OCI-LY1 (cell line): ENCODE measurements at regions not wholly inside any gene's neighbourhood (a gene's known extent, or its start where the extent isn't known, plus 50 kb on each side); places are given as distances from the start of the nearest gene placed in this dataset.
"Not testable (repeated sequence)": the region's sequence is repeated elsewhere in the genome, so short reads cannot be mapped to it uniquely, and the experiment has no call there.

ENCODE experiments used
- H2AFZ ChIP-seq: fragments of 200-600 bp; sonication (generic), shearing (Covaris generic); 2 replicates; pipeline ENCODE4 v1.6.0; 2014; ENCODE audit warnings: antibody characterized with exemption, mild to moderate bottlenecking, low read length
- H3F3A ChIP-seq: fragments of 200-600 bp; sonication (generic), shearing (Covaris generic); 2 replicates; pipeline ENCODE4 v1.6.0; 2014; ENCODE audit warnings: mild to moderate bottlenecking, antibody characterized with exemption, low read length, moderate library complexity; ENCODE audit not compliant: insufficient read depth
- H3K27ac ChIP-seq: fragments of 200-600 bp; sonication (generic); 2 replicates; pipeline ENCODE4 v1.5.1; 2014; ENCODE audit warnings: low read length, mixed run types, mild to moderate bottlenecking, low read depth; ENCODE audit not compliant: poor library complexity, severe bottlenecking
- H3K27me3 ChIP-seq: fragments of 200-600 bp; sonication (generic); 2 replicates; pipeline ENCODE4 v1.6.0; 2014; ENCODE audit warnings: antibody characterized with exemption, mild to moderate bottlenecking, low read length, moderate library complexity; ENCODE audit not compliant: insufficient read depth
- H3K36me3 ChIP-seq: fragments of 200-600 bp; sonication (generic); 2 replicates; pipeline ENCODE4 v1.6.1; 2014; ENCODE audit warnings: mild to moderate bottlenecking, antibody characterized with exemption, low read length, moderate library complexity, mixed read lengths; ENCODE audit not compliant: insufficient read depth
- H3K4me1 ChIP-seq: fragments of 200-600 bp; sonication (generic); 2 replicates; pipeline ENCODE4 v1.5.1; 2014; ENCODE audit warnings: mild to moderate bottlenecking, low read length, moderate library complexity; ENCODE audit not compliant: insufficient read depth, severe bottlenecking
- H3K4me2 ChIP-seq: fragments of 200-600 bp; sonication (generic), shearing (Covaris generic); 2 replicates; pipeline ENCODE4 v1.6.1; 2014; ENCODE audit warnings: low read length
- H3K4me3 ChIP-seq: fragments of 200-600 bp; sonication (generic); 2 replicates; pipeline ENCODE4 v1.5.1; 2014; ENCODE audit warnings: low read length, low read depth, mild to moderate bottlenecking, mixed read lengths; ENCODE audit not compliant: poor library complexity, severe bottlenecking
- H3K79me2 ChIP-seq: fragments of 200-600 bp; shearing (Covaris generic); 2 replicates; pipeline ENCODE4 v1.6.1; 2016; ENCODE audit warnings: mixed run types, low read length, mixed read lengths; ENCODE audit not compliant: insufficient read depth
- H3K9ac ChIP-seq: fragments of 200-600 bp; sonication (generic), shearing (Covaris generic); 2 replicates; pipeline ENCODE4 v1.6.1; 2014; ENCODE audit warnings: mild to moderate bottlenecking, low read length, mixed read lengths
- H3K9me2 ChIP-seq: fragments of 200-600 bp; sonication (generic), shearing (Covaris generic); 2 replicates; pipeline ENCODE4 v1.6.1; 2014; ENCODE audit warnings: low read depth, mild to moderate bottlenecking, low read length, mixed read lengths
- H3K9me3 ChIP-seq: fragments of 200-600 bp; shearing (Covaris generic); 2 replicates; pipeline ENCODE4 v1.6.1; 2014; ENCODE audit warnings: low read length, mixed read lengths
- H4K20me1 ChIP-seq: fragments of 200-600 bp; sonication (generic), shearing (Covaris generic); 2 replicates; pipeline ENCODE4 v1.6.0; 2016; ENCODE audit warnings: mild to moderate bottlenecking, low read length; ENCODE audit not compliant: insufficient read depth
- CTCF ChIP-seq: fragments of 200-600 bp; sonication (generic), shearing (Covaris generic); IDR thresholded peaks from 2 replicates; pipeline ENCODE4 v1.5.1; 2017; ENCODE audit warnings: mild to moderate bottlenecking, antibody characterized with exemption, low read length, moderate library complexity, mixed read lengths
- EZH2 ChIP-seq: fragments of 200-600 bp; sonication (generic), shearing (Covaris generic); IDR thresholded peaks from 2 replicates; pipeline ENCODE4 v1.8.0; 2017; ENCODE audit warnings: borderline replicate concordance, mixed run types, mild to moderate bottlenecking, antibody characterized with exemption, low read length, moderate library complexity, mixed read lengths

DNA sequence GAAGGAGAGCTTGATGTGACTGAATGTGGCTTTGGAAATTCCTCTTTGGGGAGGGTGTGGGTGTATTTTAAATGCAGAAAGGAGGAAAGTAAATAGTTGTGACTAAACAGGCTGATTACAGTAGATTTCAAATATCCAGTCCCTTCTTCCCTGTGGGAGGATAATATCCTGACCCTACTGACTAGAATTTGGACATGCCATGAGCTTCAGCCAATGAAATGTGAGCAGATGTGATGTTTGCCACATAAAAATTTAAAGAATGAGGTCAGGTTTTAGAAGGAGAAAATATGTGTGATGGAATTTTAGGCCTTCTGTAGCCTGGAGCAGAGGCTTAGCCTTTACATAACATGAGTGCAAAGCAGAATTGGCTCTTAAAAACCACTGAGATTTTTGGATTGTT lies 1218.9 kb downstream of the ROBO2 start:
- H2AFZ ChIP-seq, result no peak overlapping the region
- no peaks in the 10 kb centered on the region for H3K9me2 ChIP-seq
- no peaks in the 10 kb centered on the region for H4K20me1 ChIP-seq
- no peaks in the 10 kb centered on the region for H3K4me1 ChIP-seq
- no peaks in the 10 kb centered on the region for H3K9me3 ChIP-seq
- H3K27ac ChIP-seq, result no peak overlapping the region
- H3K4me2 ChIP-seq, result no peak overlapping the region
- no peaks in the 10 kb centered on the region for H3K36me3 ChIP-seq
- TF ChIP-seq CTCF (no peak), EZH2 (no peak)
- H3F3A ChIP-seq, result no peaks in the 10 kb centered on the region
- no peaks in the 10 kb centered on the region for H3K79me2 ChIP-seq
- H3K4me3 ChIP-seq, result no peak overlapping the region
- H3K9ac ChIP-seq, result no peak overlapping the region
- no peaks in the 10 kb centered on the region for H3K27me3 ChIP-seq

GRCh38 chr3:78260388-78260787 lies 1220.5 kb downstream of the ROBO2 start:
- Histone ChIP-seq H3K36me3 (no peaks in the 10 kb centered on the region), H3K27ac (no peak overlapping the region), H3K9ac (no peak overlapping the region), H3K9me3 (no peaks in the 10 kb centered on the region), H2AFZ (no peak overlapping the region), H4K20me1 (no peaks in the 10 kb centered on the region), H3F3A (no peaks in the 10 kb centered on the region), H3K79me2 (no peaks in the 10 kb centered on the region), H3K4me3 (no peak overlapping the region), H3K9me2 (no peaks in the 10 kb centered on the region), H3K27me3 (no peaks in the 10 kb centered on the region), H3K4me1 (no peaks in the 10 kb centered on the region), H3K4me2 (no peak overlapping the region)
- TF ChIP-seq EZH2 (no peak), CTCF (no peak)

- not testable (repeated sequence) for H3K4me2 ChIP-seq, H3K27me3 ChIP-seq, H3K9me2 ChIP-seq, H2AFZ ChIP-seq, H3K79me2 ChIP-seq, H3K9me3 ChIP-seq, H3F3A ChIP-seq, H3K4me1 ChIP-seq, H3K4me3 ChIP-seq, H3K9ac ChIP-seq, H4K20me1 ChIP-seq, H3K36me3 ChIP-seq, H3K27ac ChIP-seq
Observed at GRCh38 chr3:78266550-78266949, 1226.7 kb downstream of the ROBO2 start.

DNA sequence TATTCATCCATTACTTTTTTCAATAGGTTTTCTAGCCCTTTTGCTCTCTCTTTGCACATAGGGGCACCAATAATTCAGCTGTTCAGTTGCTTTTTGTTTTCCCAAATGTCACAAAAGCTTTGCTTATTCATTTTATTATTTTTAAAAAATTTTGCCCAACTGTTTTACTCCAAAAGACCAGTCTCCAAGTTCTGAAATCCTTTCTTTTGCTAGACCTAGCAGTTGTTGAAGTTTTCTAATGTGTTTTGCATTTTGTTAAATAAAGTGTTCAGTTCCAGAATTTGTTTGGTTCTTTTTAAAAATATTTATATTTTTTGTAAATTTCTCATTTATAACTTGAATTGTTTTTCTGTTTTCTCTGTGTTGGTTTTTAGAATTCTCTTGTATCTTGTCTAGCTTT lies 1227.3 kb downstream of the ROBO2 start:
- Histone ChIP-seq H3K36me3 (no peaks in the 10 kb centered on the region; the same call in 1 of the 2 replicates), H3K27me3 (no peaks in the 10 kb centered on the region), H3K4me2 (no peak overlapping the region), H3K9me3 (no peaks in the 10 kb centered on the region), H3K79me2 (no peaks in the 10 kb centered on the region), H3F3A (no peaks in the 10 kb centered on the region), H3K9ac (no peak overlapping the region), H2AFZ (no peak overlapping the region), H3K27ac (no peak overlapping the region), H3K4me3 (no peak overlapping the region), H3K9me2 (no peaks in the 10 kb centered on the region), H3K4me1 (no peaks in the 10 kb centered on the region), H4K20me1 (no peaks in the 10 kb centered on the region)
- TF ChIP-seq EZH2, result no peak
- no peak for TF ChIP-seq CTCF
